WERI-Rb-1 (cell line): ENCODE measurements at regions not wholly inside any gene's neighbourhood (a gene's known extent, or its start where the extent isn't known, plus 50 kb on each side); places are given as distances from the start of the nearest gene placed in this dataset.

ENCODE experiments used
- DNase-seq: peaks from one replicate; pipeline ENCODE4 v3.0.0-alpha.2; 2020
- H3K27ac ChIP-seq: fragments of 250-450 bp; sonication (Bioruptor Pico); 2 replicates; pipeline ENCODE4 v1.5.1; 2020; ENCODE audit warnings: mild to moderate bottlenecking, moderate library complexity
- H3K27me3 ChIP-seq: fragments of 250-450 bp; sonication (Bioruptor Pico); 2 replicates; pipeline ENCODE4 v1.5.1; 2021; ENCODE audit warnings: mild to moderate bottlenecking, low read depth, moderate library complexity; ENCODE audit not compliant: insufficient read depth, severe bottlenecking
- H3K36me3 ChIP-seq: fragments of 250-450 bp; sonication (Bioruptor Pico); 2 replicates; pipeline ENCODE4 v1.5.1; 2020; ENCODE audit warnings: mild to moderate bottlenecking, moderate library complexity
- H3K4me3 ChIP-seq: 2 replicates; pipeline ENCODE4 v1.5.1; 2011; ENCODE audit warnings: low read depth, mild to moderate bottlenecking, control low read depth, low read length
- H3K9me3 ChIP-seq: fragments of 250-450 bp; sonication (Bioruptor Pico); 2 replicates; pipeline ENCODE4 v1.5.1; 2021; ENCODE audit warnings: mild to moderate bottlenecking, moderate library complexity; ENCODE audit not compliant: severe bottlenecking
- TF ChIP-seq, protein P1 (sequence below): IDR thresholded peaks from 2 replicates; pipeline ENCODE4 v1.5.1; 2011; ENCODE audit warnings: low read depth, mild to moderate bottlenecking, control low read depth, inconsistent platforms, low read length

DNA sequence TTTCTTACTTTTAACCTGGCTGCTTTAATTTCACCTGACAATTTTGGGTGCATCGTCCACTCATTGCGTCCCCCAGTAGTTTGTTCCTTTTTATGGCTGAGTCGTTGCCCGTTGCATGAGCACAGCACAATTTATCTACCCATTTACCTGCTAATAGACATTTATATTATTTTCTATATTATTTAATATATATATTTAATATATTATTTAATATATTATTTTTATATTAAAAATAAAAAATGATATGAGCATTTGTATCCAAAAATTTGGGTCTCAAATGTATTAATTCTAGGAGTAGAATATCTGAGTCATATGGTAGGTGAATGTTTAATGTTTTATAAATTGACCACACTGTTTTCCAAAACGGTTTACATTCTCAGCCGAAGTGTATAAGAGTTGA is 300.2 kb downstream of the THBS2 start:
- DNase-seq = no peak
- TF ChIP-seq, protein P1, sequence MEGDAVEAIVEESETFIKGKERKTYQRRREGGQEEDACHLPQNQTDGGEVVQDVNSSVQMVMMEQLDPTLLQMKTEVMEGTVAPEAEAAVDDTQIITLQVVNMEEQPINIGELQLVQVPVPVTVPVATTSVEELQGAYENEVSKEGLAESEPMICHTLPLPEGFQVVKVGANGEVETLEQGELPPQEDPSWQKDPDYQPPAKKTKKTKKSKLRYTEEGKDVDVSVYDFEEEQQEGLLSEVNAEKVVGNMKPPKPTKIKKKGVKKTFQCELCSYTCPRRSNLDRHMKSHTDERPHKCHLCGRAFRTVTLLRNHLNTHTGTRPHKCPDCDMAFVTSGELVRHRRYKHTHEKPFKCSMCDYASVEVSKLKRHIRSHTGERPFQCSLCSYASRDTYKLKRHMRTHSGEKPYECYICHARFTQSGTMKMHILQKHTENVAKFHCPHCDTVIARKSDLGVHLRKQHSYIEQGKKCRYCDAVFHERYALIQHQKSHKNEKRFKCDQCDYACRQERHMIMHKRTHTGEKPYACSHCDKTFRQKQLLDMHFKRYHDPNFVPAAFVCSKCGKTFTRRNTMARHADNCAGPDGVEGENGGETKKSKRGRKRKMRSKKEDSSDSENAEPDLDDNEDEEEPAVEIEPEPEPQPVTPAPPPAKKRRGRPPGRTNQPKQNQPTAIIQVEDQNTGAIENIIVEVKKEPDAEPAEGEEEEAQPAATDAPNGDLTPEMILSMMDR = no peak
- Histone ChIP-seq H3K4me3 (no peak overlapping the region), H3K27me3 (no peaks in the 10 kb centered on the region), H3K9me3 (no peaks in the 10 kb centered on the region), H3K27ac (no peak overlapping the region), H3K36me3 (no peaks in the 10 kb centered on the region)

DNA sequence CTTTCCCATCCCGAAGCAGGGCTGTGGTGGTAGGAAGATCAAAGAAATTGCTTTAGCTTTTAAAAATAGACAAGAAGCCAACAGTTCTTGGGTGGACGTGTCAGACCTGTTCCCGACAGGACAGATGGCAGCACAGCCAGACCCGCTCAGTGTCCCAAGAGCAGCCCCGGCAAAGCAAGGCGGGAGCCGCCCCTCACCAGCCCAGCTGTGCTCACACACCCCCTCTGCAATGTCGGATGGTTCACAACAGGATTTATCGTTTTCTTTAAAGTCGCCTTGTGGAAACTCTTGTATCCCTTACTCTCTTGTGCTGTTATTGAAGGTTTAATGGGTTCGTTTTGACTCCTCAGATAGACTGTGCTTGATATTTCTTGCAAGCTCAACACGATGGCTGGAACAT is 302.4 kb downstream of the THBS2 start:
- TF ChIP-seq, protein P1 = no peak
- Histone ChIP-seq H3K36me3 (no peaks in the 10 kb centered on the region), H3K9me3 (no peaks in the 10 kb centered on the region), H3K27ac (no peak overlapping the region), H3K27me3 (no peaks in the 10 kb centered on the region), H3K4me3 (no peak overlapping the region)
- no peak for DNase-seq

DNA sequence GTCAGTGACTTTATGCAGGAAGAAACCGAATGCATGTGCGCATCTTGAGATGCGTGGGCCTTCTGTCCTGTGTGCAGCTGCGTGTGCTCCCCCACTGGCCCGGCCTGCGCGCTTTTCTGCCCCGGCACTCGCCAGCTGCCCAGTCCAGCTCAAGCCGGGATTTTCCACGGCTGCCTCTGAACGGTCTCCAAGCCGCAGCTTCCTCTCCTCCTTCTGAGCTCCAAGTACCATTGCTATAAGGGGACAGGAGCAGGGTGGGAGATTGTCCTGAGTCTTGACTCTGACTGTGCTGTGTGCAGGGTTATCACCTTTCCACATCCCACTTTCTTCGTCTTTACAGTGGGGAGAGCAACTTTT is 302.8 kb downstream of the THBS2 start:
- Histone ChIP-seq H3K4me3 (no peak overlapping the region), H3K27me3 (no peaks in the 10 kb centered on the region), H3K27ac (no peak overlapping the region), H3K9me3 (no peaks in the 10 kb centered on the region), H3K36me3 (no peaks in the 10 kb centered on the region)
- no peak for DNase-seq
- TF ChIP-seq, protein P1 = no peak

DNA sequence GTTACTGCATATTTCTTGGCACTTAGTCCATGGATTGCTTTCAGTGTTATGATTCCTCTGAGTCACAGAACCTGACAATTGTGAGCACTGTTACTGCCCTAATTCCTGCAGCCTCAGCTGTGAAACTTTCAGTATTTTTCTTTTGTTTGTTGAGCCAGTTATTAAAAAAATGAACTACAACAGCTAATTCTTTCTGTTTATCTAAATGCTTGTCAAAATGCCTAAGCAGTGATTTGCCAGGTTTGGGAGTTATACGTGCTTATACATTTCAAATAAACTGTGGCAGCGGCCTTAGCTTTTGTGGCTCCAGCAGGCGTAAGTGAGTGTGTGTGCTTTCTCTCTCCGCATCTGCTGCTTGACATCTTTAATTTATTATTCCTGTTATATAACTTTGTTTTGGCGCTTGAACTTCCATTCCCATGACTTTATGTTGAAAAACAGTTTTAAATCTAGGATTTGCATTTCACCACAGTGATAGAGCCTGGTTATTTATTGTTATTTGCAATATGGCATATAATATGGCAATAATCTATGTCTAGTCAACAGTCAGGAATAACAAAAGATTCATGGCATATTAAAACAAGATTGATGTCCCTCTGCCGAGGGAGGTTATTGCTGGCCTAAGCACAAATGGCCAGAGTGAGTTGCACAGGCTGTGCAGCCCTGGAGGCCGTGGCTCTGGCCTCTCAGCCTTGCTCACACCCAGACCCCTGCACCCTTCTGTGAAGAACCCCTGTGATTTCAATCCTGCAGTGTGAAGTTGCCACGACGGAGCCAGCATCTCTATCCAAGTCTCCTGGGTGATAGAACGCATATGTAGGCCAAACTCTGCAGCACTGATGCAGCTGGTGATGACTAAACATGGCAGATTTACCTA is 303.4 kb downstream of the THBS2 start:
- no peak overlapping the region for H3K4me3 ChIP-seq
- H3K9me3 ChIP-seq = no peaks in the 10 kb centered on the region
- H3K27ac ChIP-seq = no peak overlapping the region
- no peak for DNase-seq
- no peaks in the 10 kb centered on the region for H3K27me3 ChIP-seq
- H3K36me3 ChIP-seq = no peaks in the 10 kb centered on the region
- TF ChIP-seq, protein P1 = no peak

DNA sequence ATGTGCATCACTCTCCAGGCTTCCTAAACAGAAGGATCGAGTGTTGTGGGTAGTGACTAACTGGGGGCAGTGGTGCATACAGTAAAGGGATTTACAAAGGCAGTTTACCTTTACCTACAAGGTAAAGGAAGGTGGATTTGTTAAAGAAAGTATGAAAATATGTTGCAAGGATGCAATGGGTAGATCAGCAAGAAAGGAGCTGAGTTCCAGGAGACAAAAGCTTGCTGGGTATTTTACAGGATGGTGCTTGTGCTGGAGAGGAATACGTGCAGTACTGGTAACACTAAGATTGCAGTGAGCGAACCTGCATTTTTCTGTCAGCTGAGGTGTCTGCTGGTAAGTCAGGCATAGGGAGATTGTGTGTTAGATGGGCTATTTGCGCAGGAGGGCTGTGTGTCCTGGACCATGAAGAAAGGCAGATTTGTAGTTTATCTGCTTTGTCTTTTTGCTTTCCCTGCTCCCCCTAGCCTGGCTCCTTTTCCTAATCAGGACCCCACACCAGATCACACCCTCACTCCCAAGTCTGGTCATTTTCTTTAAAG is 304.6 kb downstream of the THBS2 start:
- H3K27me3 ChIP-seq = no peaks in the 10 kb centered on the region
- H3K4me3 ChIP-seq = no peak overlapping the region
- no peak for DNase-seq
- H3K9me3 ChIP-seq = no peaks in the 10 kb centered on the region
- TF ChIP-seq, protein P1 = no peak
- no peaks in the 10 kb centered on the region for H3K36me3 ChIP-seq
- H3K27ac ChIP-seq = no peak overlapping the region
